ENCODE measurements at regions not wholly inside any gene's neighbourhood (a gene's known extent, or its start where the extent isn't known, plus 50 kb on each side); places are given as distances from the start of the nearest gene placed in this dataset.
"Not testable (repeated sequence)": the region's sequence is repeated elsewhere in the genome, so short reads cannot be mapped to it uniquely, and the experiment has no call there.

GRCh38 chr6:80860107-80860506, 753.6 kb downstream of the BCKDHB start:
- no peak overlapping the region for H3K4me3 Mint-ChIP-seq (ENCODE audit: unreplicated experiment)
- DNase-seq = no peak
- TF ChIP-seq, protein P1, sequence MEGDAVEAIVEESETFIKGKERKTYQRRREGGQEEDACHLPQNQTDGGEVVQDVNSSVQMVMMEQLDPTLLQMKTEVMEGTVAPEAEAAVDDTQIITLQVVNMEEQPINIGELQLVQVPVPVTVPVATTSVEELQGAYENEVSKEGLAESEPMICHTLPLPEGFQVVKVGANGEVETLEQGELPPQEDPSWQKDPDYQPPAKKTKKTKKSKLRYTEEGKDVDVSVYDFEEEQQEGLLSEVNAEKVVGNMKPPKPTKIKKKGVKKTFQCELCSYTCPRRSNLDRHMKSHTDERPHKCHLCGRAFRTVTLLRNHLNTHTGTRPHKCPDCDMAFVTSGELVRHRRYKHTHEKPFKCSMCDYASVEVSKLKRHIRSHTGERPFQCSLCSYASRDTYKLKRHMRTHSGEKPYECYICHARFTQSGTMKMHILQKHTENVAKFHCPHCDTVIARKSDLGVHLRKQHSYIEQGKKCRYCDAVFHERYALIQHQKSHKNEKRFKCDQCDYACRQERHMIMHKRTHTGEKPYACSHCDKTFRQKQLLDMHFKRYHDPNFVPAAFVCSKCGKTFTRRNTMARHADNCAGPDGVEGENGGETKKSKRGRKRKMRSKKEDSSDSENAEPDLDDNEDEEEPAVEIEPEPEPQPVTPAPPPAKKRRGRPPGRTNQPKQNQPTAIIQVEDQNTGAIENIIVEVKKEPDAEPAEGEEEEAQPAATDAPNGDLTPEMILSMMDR (IDR thresholded peaks at IDR 0.05; ENCODE audit: partially characterized antibody, unreplicated experiment) = no peak

DNA sequence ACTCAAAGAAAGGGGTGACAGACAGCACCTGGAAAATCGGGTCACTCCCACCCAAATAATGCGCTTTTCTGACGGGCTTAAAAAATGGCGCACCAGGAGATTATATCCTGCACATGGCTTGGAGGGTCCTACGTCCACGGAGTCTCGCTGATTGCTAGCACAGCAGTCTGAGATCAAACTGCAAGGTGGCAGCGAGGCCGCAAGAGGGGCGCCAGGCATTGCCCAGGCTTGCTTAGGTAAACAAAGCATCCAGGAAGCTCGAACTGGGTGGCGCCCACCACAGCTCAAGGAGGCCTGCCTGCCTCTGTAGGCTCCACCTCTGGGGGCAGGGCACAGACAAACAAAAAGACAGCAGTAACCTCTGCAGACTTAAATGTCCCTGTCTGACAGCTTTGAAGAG, 741.5 kb downstream of the BCKDHB start:
- not testable (repeated sequence) for H3K4me3 Mint-ChIP-seq (ENCODE audit: unreplicated experiment); H3K9me3 Mint-ChIP-seq (ENCODE audit: unreplicated experiment); H3K27ac Mint-ChIP-seq (ENCODE audit: unreplicated experiment); H3K27me3 Mint-ChIP-seq (ENCODE audit: unreplicated experiment); DNase-seq; H3K4me1 Mint-ChIP-seq (ENCODE audit: low read depth, unreplicated experiment)
- H3K36me3 Mint-ChIP-seq (ENCODE audit: unreplicated experiment) = peaks cover 15% of the 10 kb centered on the region

More at GRCh38 chr6:80860107-80860506, 753.6 kb downstream of the BCKDHB start:
- H3K4me1 Mint-ChIP-seq (ENCODE audit: low read depth, unreplicated experiment) = no peaks in the 10 kb centered on the region
- H3K9me3 Mint-ChIP-seq (ENCODE audit: unreplicated experiment) = no peaks in the 10 kb centered on the region
- no peaks in the 10 kb centered on the region for H3K36me3 Mint-ChIP-seq (ENCODE audit: unreplicated experiment)
- H3K27ac Mint-ChIP-seq (ENCODE audit: unreplicated experiment) = no peak overlapping the region
- H3K27me3 Mint-ChIP-seq (ENCODE audit: unreplicated experiment) = peaks cover 3% of the 10 kb centered on the region

GRCh38 chr6:80832337-80832736, 725.9 kb downstream of the BCKDHB start:
- H3K27ac Mint-ChIP-seq (ENCODE audit: unreplicated experiment) = no peak overlapping the region
- no peaks in the 10 kb centered on the region for H3K27me3 Mint-ChIP-seq (ENCODE audit: unreplicated experiment)
- peaks cover 2% of the 10 kb centered on the region for H3K4me1 Mint-ChIP-seq (ENCODE audit: low read depth, unreplicated experiment)
- TF ChIP-seq, protein P1 (IDR thresholded peaks at IDR 0.05; ENCODE audit: partially characterized antibody, unreplicated experiment) = no peak
- H3K4me3 Mint-ChIP-seq (ENCODE audit: unreplicated experiment) = no peak overlapping the region
- no peaks in the 10 kb centered on the region for H3K9me3 Mint-ChIP-seq (ENCODE audit: unreplicated experiment)
- no peak for DNase-seq
- H3K36me3 Mint-ChIP-seq (ENCODE audit: unreplicated experiment) = no peaks in the 10 kb centered on the region

DNA sequence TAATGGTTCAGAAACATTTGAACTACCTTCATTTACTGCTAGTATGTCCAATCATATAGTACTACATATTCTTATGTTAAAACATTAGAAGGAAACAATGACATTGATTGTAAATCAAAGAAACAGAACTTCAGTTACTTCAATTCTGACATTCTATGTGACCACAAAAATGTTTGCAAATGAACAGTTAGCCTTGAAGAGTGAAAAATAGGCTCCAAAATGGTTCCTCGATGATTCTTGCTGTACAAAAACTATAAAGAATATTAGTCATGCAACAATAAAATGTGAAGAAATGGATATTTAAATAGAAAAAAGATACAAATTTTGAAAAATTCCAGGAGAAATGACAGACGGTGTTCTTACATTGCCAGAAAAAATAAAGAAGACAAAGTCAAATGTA, 686.9 kb downstream of the BCKDHB start:
- Mint-ChIP-seq H3K36me3 (ENCODE audit: unreplicated experiment) (no peaks in the 10 kb centered on the region), H3K27ac (ENCODE audit: unreplicated experiment) (no peak overlapping the region), H3K4me3 (ENCODE audit: unreplicated experiment) (no peak overlapping the region), H3K27me3 (ENCODE audit: unreplicated experiment) (no peaks in the 10 kb centered on the region), H3K9me3 (ENCODE audit: unreplicated experiment) (no peaks in the 10 kb centered on the region), H3K4me1 (ENCODE audit: low read depth, unreplicated experiment) (no peaks in the 10 kb centered on the region)
- DNase-seq = no peak
- TF ChIP-seq, protein P1 (IDR thresholded peaks at IDR 0.05; ENCODE audit: partially characterized antibody, unreplicated experiment) = no peak

GRCh38 chr6:80792151-80792550, 685.7 kb downstream of the BCKDHB start:
- no peaks in the 10 kb centered on the region for H3K4me1 Mint-ChIP-seq (ENCODE audit: low read depth, unreplicated experiment)
- no peak for DNase-seq
- H3K4me3 Mint-ChIP-seq (ENCODE audit: unreplicated experiment) = no peak overlapping the region
- no peaks in the 10 kb centered on the region for H3K27me3 Mint-ChIP-seq (ENCODE audit: unreplicated experiment)
- no peaks in the 10 kb centered on the region for H3K36me3 Mint-ChIP-seq (ENCODE audit: unreplicated experiment)
- H3K9me3 Mint-ChIP-seq (ENCODE audit: unreplicated experiment) = no peaks in the 10 kb centered on the region
- no peak overlapping the region for H3K27ac Mint-ChIP-seq (ENCODE audit: unreplicated experiment)
- TF ChIP-seq, protein P1 (IDR thresholded peaks at IDR 0.05; ENCODE audit: partially characterized antibody, unreplicated experiment) = no peak

Data from glutamatergic neuron (in vitro differentiated cells).